Activated CD8-positive, alpha-beta memory T cell treated with anti-CD3 and anti-CD28 coated beads, Interleukin-2, amount 50 U/mL, for 1 hour (primary cell): ENCODE measurements at regions not wholly inside any gene's neighbourhood (a gene's known extent, or its start where the extent isn't known, plus 50 kb on each side); places are given as distances from the start of the nearest gene placed in this dataset.

Experiments
- DNase-seq: peaks from one replicate; pipeline ENCODE4 v3.0.0-alpha.2; 2020; ENCODE audit errors: extremely low read depth

GRCh38 chr14:22337938-22338337, 251.1 kb downstream of the DAD1 start:
- no peak for DNase-seq

DNA sequence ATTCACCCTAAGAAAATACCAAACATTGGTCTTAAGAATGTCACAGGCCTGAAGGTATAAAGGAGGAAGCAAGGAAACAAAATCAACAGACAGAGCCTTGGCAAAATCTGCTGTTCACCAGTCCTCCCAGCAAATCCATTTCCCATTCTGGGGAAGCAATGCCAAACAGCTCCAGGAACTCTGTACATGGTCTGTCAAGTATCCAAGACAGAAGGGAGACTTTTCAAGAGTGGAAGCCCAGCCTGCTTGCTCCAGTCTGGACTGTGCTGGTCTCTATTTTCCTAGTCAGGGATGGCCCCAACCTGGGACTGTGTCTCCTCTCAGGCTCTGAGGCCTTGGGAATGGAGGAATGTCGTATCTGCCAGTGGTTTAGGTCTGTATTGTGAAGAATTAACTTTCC, 251.5 kb downstream of the DAD1 start:
- DNase-seq = no peak

- DNase-seq = no peak
Observed at GRCh38 chr14:22336031-22336430, 253.0 kb downstream of the DAD1 start.

GRCh38 chr14:22334627-22335026, 254.4 kb downstream of the DAD1 start:
- no peak for DNase-seq

DNA sequence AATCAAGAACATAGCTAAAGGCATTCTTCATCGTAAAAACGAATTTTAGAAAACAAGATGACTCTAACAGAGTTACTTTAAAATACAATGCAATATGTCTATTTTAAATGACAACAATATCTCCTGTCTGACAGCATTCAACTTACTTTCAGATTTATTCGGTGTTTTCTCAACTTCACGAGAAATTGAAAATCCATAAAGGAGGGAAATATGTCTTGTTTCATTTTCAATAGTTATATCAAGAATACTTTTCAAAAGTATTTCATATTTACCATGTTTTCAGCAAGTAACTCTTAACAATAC, 254.8 kb downstream of the DAD1 start:
- DNase-seq = no peak

GRCh38 chr14:22333422-22334274, 255.4 kb downstream of the DAD1 start:
- no peak for DNase-seq

GRCh38 chr14:22332686-22333421, 256.2 kb downstream of the DAD1 start:
- no peak for DNase-seq

- no peak for DNase-seq
Observed at GRCh38 chr14:22329371-22329770, 259.7 kb downstream of the DAD1 start.

DNA sequence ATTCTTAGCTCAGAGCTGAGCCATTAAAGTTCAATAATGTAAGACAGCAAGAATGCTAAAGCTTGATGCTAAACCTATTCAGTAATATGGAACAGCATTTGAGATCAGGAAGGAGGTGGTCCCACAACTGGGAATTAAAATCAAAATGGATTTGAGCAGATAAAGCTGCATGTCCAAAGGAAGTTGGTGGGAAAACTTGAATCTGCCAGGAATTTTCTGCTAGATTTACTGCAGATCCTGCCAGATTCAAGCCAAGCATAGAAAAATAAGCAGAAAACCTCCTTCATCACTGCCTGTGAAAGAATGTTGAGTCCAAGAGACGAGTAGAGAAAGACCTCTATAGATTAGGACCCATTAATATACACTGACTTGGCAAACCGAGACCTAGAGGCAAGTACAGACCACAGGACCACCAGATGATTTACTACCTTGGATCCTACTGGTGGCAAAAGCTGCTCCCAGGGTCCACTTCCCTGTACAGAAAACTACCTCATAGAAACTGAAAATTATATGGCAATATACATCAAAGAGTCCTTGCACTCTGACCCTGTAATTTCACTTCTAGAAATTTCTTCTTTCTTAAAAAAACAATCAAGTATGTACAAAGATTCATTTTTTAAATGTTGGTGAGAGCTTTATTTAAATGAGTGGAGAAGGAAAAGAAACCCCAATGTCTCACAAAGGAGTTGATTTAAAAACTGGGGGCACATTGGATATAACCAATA, 263.2 kb downstream of the DAD1 start:
- no peak for DNase-seq

- DNase-seq = no peak
Observed at GRCh38 chr14:22320362-22320750, 268.7 kb downstream of the DAD1 start.

DNA sequence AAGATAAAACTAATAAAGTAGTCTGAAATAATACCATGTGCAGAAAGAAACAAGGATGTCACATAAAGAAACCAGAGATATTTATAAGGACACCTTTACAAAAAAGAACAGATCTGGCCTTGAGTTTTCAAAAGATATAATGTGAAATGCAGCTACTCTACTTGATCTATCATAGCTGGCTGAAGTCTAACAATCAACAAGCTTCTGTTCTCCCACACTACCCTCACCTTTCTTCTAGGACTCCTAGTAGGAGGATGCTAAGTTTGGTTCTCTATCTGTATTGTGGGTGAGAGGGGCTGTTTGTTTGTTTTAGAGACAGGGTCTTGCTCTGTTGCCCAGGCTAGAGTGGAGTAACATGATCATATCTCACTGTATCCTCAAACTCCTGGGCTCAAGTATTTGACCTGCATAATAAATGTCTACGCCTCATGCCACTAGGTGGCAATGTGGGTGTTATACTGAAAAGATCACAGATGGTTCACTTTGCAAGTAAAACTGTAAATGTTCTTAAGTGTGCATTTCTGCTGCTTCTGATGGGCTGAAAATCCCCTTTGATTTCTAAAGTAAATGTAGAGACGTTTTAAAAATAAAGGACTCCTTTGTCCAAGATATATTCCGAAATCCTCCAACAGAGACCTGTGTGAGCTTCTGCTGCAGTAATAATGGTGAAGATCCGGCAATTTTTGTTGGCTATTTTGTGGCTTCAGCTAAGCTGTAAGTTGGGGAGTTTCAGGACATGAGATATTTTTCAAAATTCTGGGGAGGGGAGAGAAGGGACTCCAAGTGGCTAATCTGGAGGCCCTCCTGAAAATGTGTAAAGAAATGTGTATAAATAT, 269.3 kb downstream of the DAD1 start:
- no peak for DNase-seq

DNA sequence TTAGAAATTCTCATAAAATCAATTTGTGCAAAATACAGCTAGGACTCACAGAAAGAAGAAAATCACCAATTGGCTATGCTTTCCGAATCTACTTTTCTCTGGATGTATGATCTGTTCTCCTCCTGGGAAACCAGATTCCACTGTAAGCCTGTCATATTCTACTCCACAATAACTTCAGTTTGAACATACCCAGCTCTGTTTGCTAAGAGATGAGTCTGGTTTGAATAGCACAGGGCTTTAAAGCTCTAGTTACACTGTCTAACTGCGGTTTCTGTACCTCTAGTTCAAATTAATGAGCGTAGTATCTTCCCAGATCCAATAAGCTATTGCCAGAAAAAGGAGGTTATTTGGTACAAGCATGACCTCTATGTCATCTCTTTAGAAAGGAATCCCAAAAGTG, 270.1 kb downstream of the DAD1 start:
- DNase-seq = no peak

GRCh38 chr14:22316473-22316872, 272.6 kb downstream of the DAD1 start:
- DNase-seq = no peak

DNA sequence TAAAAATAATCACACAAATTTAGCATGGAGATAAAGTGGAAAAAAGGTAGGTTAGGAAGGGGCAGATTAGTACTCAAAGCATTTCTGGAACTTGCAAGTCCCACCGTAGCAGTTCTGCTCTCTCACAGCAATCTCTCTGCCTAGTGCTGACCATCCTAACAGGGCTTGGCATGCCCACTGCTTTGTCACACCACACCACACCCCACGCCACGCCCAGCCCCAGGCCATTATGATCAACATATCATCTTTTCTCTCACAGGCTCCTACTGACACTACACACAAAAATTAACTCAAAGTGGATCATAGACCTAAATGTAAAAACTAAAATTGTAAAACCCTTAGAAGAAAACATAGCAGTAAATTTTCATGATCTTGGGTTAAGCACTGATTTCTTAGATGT, 273.7 kb downstream of the DAD1 start:
- DNase-seq = no peak

DNA sequence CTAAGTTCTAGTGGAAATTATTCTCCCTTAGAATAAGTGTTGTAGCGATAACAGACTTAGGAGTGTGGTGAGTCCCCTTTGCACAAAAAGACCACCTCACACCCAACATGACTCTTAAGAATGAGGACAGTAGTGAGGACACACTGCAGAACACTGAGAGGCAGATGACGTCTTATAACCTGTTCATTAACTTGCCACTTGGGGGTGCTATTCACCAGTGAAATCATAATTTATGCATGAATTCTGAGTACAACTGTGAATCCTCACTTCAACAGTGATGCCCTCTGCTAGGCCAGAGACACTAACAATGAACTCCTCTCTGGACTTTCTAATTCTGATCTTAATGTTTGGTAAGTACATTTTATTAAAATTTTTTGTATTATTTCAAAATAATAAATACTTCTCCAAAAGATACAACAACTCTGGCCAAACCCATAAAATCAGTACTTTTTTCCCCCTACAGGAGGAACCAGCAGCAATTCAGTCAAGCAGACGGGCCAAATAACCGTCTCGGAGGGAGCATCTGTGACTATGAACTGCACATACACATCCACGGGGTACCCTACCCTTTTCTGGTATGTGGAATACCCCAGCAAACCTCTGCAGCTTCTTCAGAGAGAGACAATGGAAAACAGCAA, 274.7 kb downstream of the DAD1 start:
- DNase-seq = no peak

DNA sequence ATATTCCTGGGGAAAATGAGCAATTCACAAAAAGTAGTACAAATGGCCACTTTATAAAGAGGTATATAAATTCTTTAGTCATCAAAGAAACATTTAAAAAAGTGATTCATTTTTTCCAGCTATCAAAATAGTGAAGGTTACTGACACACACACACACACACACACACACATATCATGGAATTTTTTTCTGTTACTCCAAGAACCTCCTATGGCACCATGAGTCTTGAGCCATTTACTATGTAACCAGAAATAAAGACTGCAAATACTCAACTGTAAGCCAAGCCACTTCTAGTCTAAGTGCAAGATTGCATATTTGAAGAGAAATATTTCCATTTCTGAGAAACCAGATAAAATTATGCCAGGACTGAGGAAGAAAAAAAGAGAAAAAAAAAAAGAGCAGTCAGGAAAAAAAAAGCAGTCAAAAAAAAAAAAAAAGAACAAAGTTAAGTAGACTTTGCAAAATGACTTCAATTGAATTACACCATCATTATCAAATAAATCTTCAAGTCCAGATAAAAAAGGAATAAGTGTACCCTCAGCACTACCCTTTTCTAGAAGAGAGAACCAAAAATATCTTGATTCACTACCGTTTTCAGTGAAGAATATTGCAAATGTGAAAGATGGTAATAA, 275.7 kb downstream of the DAD1 start:
- DNase-seq = no peak

- no peak for DNase-seq
Observed at GRCh38 chr14:22311636-22312035, 277.4 kb downstream of the DAD1 start.

- no peak for DNase-seq
Observed at GRCh38 chr14:22305607-22306006, 283.4 kb downstream of the DAD1 start.

GRCh38 chr14:22304326-22304725, 284.7 kb downstream of the DAD1 start:
- DNase-seq = no peak

- DNase-seq = no peak
Observed at GRCh38 chr14:22303589-22304195, 285.3 kb downstream of the DAD1 start.

DNA sequence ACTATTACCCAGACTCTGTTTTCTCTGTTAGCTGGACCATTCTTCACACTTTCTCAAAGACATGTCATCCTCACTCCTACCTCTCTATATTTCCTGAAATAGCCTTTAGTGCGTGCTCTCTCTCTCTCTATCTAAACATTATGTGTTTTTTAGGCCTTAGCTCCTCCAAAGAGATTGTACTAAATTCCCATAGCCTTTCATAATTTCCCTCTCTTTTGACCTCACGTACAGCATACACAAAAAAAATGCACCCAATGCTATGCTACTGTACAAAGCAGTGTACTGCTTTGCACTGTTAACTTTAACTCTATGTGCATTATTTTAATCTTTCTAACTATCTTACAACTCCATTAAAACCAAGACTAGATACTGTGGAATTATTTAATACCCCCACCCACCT, 288.4 kb downstream of the DAD1 start:
- no peak for DNase-seq
